Activated CD4-positive, alpha-beta T cell treated with anti-CD3 and anti-CD28 coated beads for 36 hours (primary cell): ENCODE measurements at regions not wholly inside any gene's neighbourhood (a gene's known extent, or its start where the extent isn't known, plus 50 kb on each side); places are given as distances from the start of the nearest gene placed in this dataset.

Experiments used
- ATAC-seq: fragments of 200-7000 bp; cut with Tn5 transposase; one replicate; pipeline ENCODE4 v1.10.0; 2021; ENCODE audit warnings: mild to moderate bottlenecking, moderate library complexity
- CTCF ChIA-PET: fragments of 350-600 bp; sonication (Branson Sonifier 250); formaldehyde crosslinking; loops from one replicate; lab custom pipeline; 2021; ENCODE audit warnings: antibody characterized with exemption; lab: Charles Lee
- POLR2A ChIA-PET: fragments of 350-600 bp; sonication (Branson Sonifier 250); formaldehyde crosslinking; loops from one replicate; lab custom pipeline; 2021; ENCODE audit warnings: antibody characterized with exemption, inconsistent platforms; lab: Charles Lee
- DNase-seq: peaks from one replicate; pipeline ENCODE4 v3.0.0-alpha.2; 2020
- H3K27ac Mint-ChIP-seq: one replicate; pipeline ENCODE4 v1.8.0; 2021; ENCODE audit warnings: mixed read lengths
- H3K27me3 Mint-ChIP-seq: one replicate; pipeline ENCODE4 v1.8.0; 2021; ENCODE audit warnings: mixed read lengths
- H3K36me3 Mint-ChIP-seq: one replicate; pipeline ENCODE4 v1.8.0; 2021; ENCODE audit warnings: low read depth, mixed read lengths
- H3K4me1 Mint-ChIP-seq: one replicate; pipeline ENCODE4 v1.8.0; 2021; ENCODE audit warnings: mixed read lengths
- H3K4me3 Mint-ChIP-seq: one replicate; pipeline ENCODE4 v1.8.0; 2021; ENCODE audit warnings: mild to moderate bottlenecking, moderate library complexity, mixed read lengths
- H3K9me3 Mint-ChIP-seq: one replicate; pipeline ENCODE4 v1.8.0; 2021; ENCODE audit warnings: low read depth, mixed read lengths
- intact Hi-C, 2 experiments: fragments of 100-400 bp; cut with DNase I in 1 of 2; cut with micrococcal nuclease in 1 of 2; formaldehyde crosslinking; loops; one replicate each; pipeline versions ENCODE4 v1.14.2 to v1.15.1; 2022 to 2024; cut with DNase I, micrococcal nuclease

- Mint-ChIP-seq H3K4me3 (no peak overlapping the region), H3K27ac (no peak overlapping the region), H3K9me3 (no peaks in the 10 kb centered on the region), H3K36me3 (no peaks in the 10 kb centered on the region), H3K27me3 (peaks cover 2% of the 10 kb centered on the region), H3K4me1 (peaks cover 53% of the 10 kb centered on the region)
- POLR2A ChIA-PET: no interaction called here
- ATAC-seq: no peak
- CTCF ChIA-PET: no interaction called here
- DNase-seq: no peak
- intact Hi-C loops: loop anchor here (5.0 to 10.0 kb wide), 2 partner anchors 294 to 307 kb away; partner anchors contain the start of gene PRDM1 (in 1 of the 2)
Observed at GRCh38 chr6:105790635-105791034, 295.5 kb upstream of the PRDM1 start.

DNA sequence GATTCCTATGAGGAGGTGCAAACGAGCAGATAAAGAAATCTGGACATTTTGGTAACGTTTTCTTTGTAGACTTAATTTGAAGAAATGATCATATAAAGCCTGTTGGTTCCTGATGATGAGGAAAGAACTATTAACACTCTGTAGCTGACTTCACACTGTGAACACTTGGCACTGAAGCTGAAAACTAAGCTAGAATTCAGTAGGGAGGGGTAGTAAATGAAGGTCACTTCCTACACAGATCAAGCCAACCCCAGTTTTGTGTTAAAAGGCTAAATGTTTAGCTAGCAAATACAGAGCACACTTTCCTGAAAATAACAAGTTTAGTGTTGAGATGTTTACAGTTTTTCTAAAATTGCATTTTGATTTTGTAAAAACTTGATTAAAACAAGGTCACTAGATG lies 296.2 kb upstream of the PRDM1 start:
- DNase-seq (no peak), ATAC-seq (no peak)
- Mint-ChIP-seq H3K27ac (no peak overlapping the region), H3K4me3 (no peak overlapping the region), H3K9me3 (no peaks in the 10 kb centered on the region), H3K4me1 (peaks cover 53% of the 10 kb centered on the region), H3K27me3 (peaks cover 2% of the 10 kb centered on the region), H3K36me3 (no peaks in the 10 kb centered on the region)
- CTCF ChIA-PET: no interaction called here
- intact Hi-C loops: loop anchor here (5.0 to 10.0 kb wide), 2 partner anchors 295 to 307 kb away; partner anchors contain the start of gene PRDM1 (in 1 of the 2)
- POLR2A ChIA-PET: no interaction called here

DNA sequence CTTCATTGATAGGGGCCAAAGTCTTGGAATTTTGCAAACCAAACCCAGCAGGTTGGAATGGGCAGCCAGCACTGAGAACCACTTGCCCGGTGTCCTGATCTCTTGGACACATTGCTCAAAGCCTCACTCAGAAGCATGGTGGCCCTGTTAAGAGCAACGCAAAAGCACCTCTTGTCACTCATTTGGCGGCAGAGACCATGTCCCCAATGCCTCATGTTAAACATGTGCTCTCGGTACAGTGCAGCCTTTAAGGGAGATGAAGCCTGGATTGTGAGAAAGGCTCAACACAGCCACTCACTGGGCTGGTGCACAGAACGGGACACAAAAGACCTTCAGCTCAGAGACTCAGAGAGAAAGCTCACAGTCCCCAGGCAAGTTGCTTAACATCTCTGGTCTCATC lies 298.4 kb upstream of the PRDM1 start:
- POLR2A ChIA-PET: no interaction called here
- DNase-seq (no peak), ATAC-seq (no peak)
- Mint-ChIP-seq H3K9me3 (no peaks in the 10 kb centered on the region), H3K36me3 (no peaks in the 10 kb centered on the region), H3K4me1 (peaks cover 45% of the 10 kb centered on the region), H3K27me3 (peaks cover 2% of the 10 kb centered on the region), H3K27ac (no peak overlapping the region), H3K4me3 (no peak overlapping the region)
- intact Hi-C loops: no loop called here
- CTCF ChIA-PET: interaction anchor here (1.7 kb wide), 1 partner anchor 59 kb away, joined by 3 read pairs; no protein-coding TSS in a partner anchor

GRCh38 chr6:105786890-105787655 lies 299.1 kb upstream of the PRDM1 start:
- Mint-ChIP-seq H3K27ac (no peak overlapping the region), H3K4me1 (peaks cover 49% of the 10 kb centered on the region), H3K27me3 (peaks cover 2% of the 10 kb centered on the region), H3K4me3 (no peak overlapping the region), H3K9me3 (no peaks in the 10 kb centered on the region), H3K36me3 (no peaks in the 10 kb centered on the region)
- ChIA-PET POLR2A (no interaction called here), CTCF (interaction anchor here (1.7 kb wide), 1 partner anchor 59 kb away, joined by 3 read pairs; no protein-coding TSS in a partner anchor)
- intact Hi-C loops: no loop called here
- peak; percentile 41 for DNase-seq
- peak; percentile 30 for ATAC-seq

DNA sequence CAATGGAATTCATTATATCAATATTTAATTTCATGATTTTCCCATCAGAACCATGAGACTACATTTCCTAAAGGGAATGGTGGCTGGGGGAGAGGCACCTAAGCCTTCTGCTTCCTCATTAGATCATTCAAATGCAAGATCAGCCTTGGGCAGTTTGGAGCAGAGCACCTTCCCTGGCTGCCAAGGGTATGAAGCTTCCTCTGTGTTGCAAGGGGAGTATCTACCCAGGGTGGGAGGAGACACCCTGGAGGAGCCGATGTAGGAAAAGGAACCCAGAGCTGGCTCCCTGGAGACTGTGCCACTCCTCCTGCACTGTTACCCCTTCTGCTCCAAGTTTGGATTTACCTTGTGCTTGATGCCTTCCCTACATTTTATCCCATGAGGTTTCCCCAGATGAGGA lies 299.7 kb upstream of the PRDM1 start:
- DNase-seq: no peak
- no peaks in the 10 kb centered on the region for H3K36me3 Mint-ChIP-seq
- no peak overlapping the region for H3K4me3 Mint-ChIP-seq
- CTCF ChIA-PET: no interaction called here
- peaks cover 2% of the 10 kb centered on the region for H3K27me3 Mint-ChIP-seq
- peaks cover 49% of the 10 kb centered on the region for H3K4me1 Mint-ChIP-seq
- intact Hi-C loops: no loop called here
- H3K27ac Mint-ChIP-seq: no peak overlapping the region
- H3K9me3 Mint-ChIP-seq: no peaks in the 10 kb centered on the region
- no peak for ATAC-seq
- POLR2A ChIA-PET: no interaction called here

DNA sequence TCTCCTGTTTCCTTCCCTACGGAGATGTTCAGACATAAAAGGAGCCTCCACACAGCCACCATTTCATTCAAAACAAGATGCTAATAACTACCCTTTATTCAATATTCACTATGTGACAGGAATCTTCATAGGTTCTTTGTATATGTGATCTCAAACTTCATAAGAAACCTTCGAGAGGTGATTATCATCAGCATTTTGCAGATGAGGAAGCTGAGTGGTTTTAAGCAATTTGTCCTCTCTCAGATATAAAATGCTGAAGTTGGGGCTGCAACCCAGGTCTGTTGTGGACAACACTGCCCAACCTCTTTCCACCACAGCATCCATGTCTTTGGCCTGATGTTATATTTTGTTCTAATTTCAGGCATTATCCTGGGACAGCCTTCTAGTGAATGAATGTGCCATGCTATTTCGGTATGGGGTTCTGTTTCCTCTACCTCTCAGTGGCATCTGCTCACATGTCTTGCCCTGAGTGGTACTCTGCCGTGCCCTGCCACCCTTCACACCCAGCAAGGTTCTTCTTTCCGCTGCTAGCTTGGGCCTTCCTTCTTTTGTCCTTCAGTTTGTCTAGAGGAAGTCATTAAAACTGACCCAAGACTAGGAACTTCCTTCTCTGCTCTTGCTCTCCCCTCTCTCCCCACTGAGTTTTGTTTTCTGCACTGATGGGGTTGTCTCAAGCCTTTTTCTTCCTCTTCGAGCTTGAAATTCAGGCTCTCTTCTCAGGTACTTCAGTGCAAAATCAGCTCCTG lies 300.9 kb upstream of the PRDM1 start:
- POLR2A ChIA-PET: no interaction called here
- H3K4me1 Mint-ChIP-seq: peaks cover 53% of the 10 kb centered on the region
- H3K36me3 Mint-ChIP-seq: peaks cover 1% of the 10 kb centered on the region
- no peak overlapping the region for H3K4me3 Mint-ChIP-seq
- intact Hi-C loops: no loop called here
- no peak for DNase-seq
- no peak for ATAC-seq
- H3K27me3 Mint-ChIP-seq: peaks cover 2% of the 10 kb centered on the region
- CTCF ChIA-PET: no interaction called here
- no peak overlapping the region for H3K27ac Mint-ChIP-seq
- peaks cover 2% of the 10 kb centered on the region for H3K9me3 Mint-ChIP-seq

GRCh38 chr6:105784179-105784578 lies 302.0 kb upstream of the PRDM1 start:
- Mint-ChIP-seq H3K4me3 (no peak overlapping the region), H3K36me3 (peaks cover 1% of the 10 kb centered on the region), H3K9me3 (peaks cover 3% of the 10 kb centered on the region), H3K27me3 (no peaks in the 10 kb centered on the region), H3K4me1 (peaks cover 63% of the 10 kb centered on the region), H3K27ac (no peak overlapping the region)
- ChIA-PET CTCF (no interaction called here), POLR2A (no interaction called here)
- DNase-seq (no peak), ATAC-seq (no peak)
- intact Hi-C loops: no loop called here

- ATAC-seq: no peak
- H3K9me3 Mint-ChIP-seq: peaks cover 3% of the 10 kb centered on the region
- H3K27me3 Mint-ChIP-seq: no peaks in the 10 kb centered on the region
- DNase-seq: no peak
- intact Hi-C loops: no loop called here
- H3K4me1 Mint-ChIP-seq: peaks cover 69% of the 10 kb centered on the region
- ChIA-PET CTCF (no interaction called here), POLR2A (no interaction called here)
- no peak overlapping the region for H3K4me3 Mint-ChIP-seq
- no peak overlapping the region for H3K27ac Mint-ChIP-seq
- H3K36me3 Mint-ChIP-seq: peaks cover 1% of the 10 kb centered on the region
Observed at GRCh38 chr6:105783333-105783935, 302.7 kb upstream of the PRDM1 start.

- Mint-ChIP-seq H3K27me3 (no peaks in the 10 kb centered on the region), H3K27ac (peak overlapping the region; percentile 3), H3K9me3 (peaks cover 3% of the 10 kb centered on the region), H3K4me3 (no peak overlapping the region), H3K36me3 (peaks cover 1% of the 10 kb centered on the region), H3K4me1 (peaks cover 63% of the 10 kb centered on the region)
- no peak for DNase-seq
- CTCF ChIA-PET: interaction anchor here (0.6 to 1.5 kb wide), 3 partner anchors 13 to 196 kb away, joined by 3 to 4 read pairs (median 4); no protein-coding TSS in a partner anchor
- intact Hi-C loops: no loop called here
- POLR2A ChIA-PET: interaction anchor here (0.6 kb wide), 1 partner anchor 29 kb away, joined by 4 read pairs; no protein-coding TSS in a partner anchor
- peak; percentile 72 for ATAC-seq
Observed at GRCh38 chr6:105781915-105782314, 304.2 kb upstream of the PRDM1 start.

DNA sequence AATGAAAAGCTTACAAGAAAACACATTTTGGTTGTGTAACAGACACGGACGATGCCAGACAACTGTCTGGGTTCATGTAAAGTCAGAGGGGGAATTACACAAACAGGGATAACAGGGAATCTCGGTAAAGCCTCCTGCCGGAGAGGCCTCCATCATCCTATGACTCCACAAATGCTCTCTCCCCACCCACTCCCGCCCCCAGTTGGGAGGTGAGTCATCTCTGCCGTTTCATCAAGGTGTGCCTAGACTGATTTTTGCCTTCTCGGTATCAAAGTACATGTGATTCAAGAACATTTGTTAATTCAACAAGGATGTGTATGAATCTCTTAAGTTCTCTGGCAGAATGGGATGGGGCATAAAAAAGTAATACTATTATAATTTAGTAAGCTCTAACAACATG lies 304.9 kb upstream of the PRDM1 start:
- DNase-seq (peak; percentile 76), ATAC-seq (peak; percentile 69)
- ChIA-PET POLR2A (interaction anchor here (0.6 kb wide), 1 partner anchor 29 kb away, joined by 4 read pairs; no protein-coding TSS in a partner anchor), CTCF (interaction anchor here (1.3 to 1.5 kb wide), 2 partner anchors 10 to 17 kb away, joined by 4 to 5 read pairs; no protein-coding TSS in a partner anchor)
- Mint-ChIP-seq H3K27ac (no peak overlapping the region), H3K4me1 (peaks cover 59% of the 10 kb centered on the region), H3K27me3 (no peaks in the 10 kb centered on the region), H3K4me3 (no peak overlapping the region), H3K9me3 (peaks cover 3% of the 10 kb centered on the region), H3K36me3 (peaks cover 1% of the 10 kb centered on the region)
- intact Hi-C loops: no loop called here

DNA sequence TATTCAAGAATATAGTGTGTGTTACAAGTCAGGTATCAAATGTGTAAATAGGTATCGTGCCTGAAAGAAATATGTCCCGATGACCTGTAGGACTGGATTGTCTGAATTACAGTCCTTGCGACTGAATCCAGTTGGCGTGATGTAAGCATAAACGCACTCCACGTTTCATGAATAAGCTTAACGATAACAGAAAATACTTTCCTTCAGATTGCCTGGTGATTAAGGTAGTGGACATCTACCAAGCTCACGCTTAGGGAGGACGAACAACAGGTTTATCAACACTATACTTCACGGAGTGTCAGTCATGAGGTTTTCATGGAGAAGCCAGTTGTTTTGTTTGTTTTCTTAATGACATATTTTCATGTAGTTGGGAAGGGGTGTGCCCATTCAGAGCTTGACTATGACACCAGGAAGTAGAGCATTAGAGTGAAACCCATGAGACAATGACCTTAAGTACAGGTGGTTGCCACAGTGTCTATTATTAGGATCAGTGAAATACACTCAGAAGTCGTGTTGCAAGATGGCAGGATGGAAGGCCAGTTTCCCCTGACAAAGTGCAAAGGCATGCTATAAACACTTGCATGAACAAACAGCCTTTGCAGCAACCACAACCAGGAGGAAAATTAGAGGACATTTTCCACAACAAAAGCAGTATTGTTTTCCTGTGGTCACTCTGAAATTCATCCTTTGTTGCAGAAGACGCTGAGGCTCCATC lies 305.8 kb upstream of the PRDM1 start:
- H3K4me1 Mint-ChIP-seq: peaks cover 53% of the 10 kb centered on the region
- H3K27ac Mint-ChIP-seq: no peak overlapping the region
- CTCF ChIA-PET: interaction anchor here (1.3 to 1.5 kb wide), 2 partner anchors 9 to 18 kb away, joined by 4 to 5 read pairs; no protein-coding TSS in a partner anchor
- peaks cover 8% of the 10 kb centered on the region for H3K9me3 Mint-ChIP-seq
- intact Hi-C loops: no loop called here
- DNase-seq: no peak
- no peak for ATAC-seq
- no peaks in the 10 kb centered on the region for H3K27me3 Mint-ChIP-seq
- H3K36me3 Mint-ChIP-seq: peaks cover 3% of the 10 kb centered on the region
- POLR2A ChIA-PET: interaction anchor here (0.7 kb wide), 1 partner anchor 217 kb away, joined by 3 read pairs; no protein-coding TSS in a partner anchor
- H3K4me3 Mint-ChIP-seq: no peak overlapping the region
